LNCAP (cell line): ENCODE measurements at regions not wholly inside any gene's neighbourhood (a gene's known extent, or its start where the extent isn't known, plus 50 kb on each side); places are given as distances from the start of the nearest gene placed in this dataset.

Experiments used
- CTCF ChIP-seq: fragments of 450-650 bp; IDR thresholded peaks from 2 replicates; pipeline ENCODE4 v1.5.1; 2017; ENCODE audit warnings: mild to moderate bottlenecking

DNA sequence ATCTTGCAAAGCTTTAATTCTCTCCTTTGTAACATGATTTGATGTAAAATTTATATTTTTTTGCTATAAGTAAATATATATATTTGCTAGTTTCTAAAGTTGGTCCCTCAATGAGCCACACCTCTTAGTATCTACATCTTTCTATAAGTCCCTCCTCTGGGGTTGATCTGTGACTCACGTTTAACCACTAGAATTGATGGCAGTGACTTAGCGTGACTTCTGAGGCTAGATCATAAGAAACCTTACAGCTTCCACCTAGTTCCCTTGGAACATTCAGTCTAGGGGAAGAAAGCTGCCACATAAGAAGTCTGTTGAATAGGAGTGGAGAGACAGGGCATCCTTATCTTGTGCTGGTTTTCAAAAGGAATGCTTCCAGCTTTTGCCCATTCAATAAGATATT, 56.6 kb upstream of the TNIK start:
- no peak for TF ChIP-seq CTCF

DNA sequence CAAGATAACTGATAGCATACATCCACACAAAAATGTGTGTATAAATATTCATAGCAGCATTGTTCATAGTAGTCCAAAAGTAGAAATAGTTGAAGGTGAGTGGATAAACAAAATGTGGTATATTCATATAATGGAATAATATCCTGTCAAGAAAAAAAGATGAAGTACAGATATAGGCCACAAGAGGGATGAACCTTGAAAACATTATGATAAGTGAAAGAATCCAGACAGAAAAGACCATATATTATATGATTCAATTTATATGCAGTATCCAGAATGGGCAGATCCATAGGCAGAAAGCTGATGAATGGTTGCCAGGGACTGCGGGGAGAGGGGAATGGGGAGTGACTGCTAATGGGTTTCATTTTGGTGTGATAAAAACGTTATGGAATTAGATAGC, 54.3 kb upstream of the TNIK start:
- peak; percentile 23; the same call in 1 of the 2 replicates for TF ChIP-seq CTCF

DNA sequence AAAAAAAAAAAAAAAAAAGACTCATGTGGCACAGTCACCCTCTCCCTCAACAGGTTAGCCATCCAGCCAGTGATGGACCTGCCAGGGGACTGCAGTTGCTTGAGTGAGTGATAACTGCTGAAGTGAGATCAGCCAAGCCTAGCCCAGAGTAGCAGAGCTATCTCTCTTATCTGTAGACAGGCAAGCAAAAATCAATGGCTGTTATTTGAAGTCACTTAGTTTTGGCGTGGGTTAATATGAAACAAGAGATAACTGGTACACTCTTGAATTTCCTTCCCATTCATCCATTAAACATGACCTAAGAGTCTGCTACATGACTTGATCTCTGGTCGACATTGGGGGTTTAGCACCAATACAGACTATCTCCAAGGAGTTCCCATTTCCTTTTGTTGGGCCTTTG, 51.2 kb upstream of the TNIK start:
- TF ChIP-seq CTCF = no peak
